ENCODE measurements at regions not wholly inside any gene's neighbourhood (a gene's known extent, or its start where the extent isn't known, plus 50 kb on each side); places are given as distances from the start of the nearest gene placed in this dataset.
"Not testable (repeated sequence)": the region's sequence is repeated elsewhere in the genome, so short reads cannot be mapped to it uniquely, and the experiment has no call there.

DNA sequence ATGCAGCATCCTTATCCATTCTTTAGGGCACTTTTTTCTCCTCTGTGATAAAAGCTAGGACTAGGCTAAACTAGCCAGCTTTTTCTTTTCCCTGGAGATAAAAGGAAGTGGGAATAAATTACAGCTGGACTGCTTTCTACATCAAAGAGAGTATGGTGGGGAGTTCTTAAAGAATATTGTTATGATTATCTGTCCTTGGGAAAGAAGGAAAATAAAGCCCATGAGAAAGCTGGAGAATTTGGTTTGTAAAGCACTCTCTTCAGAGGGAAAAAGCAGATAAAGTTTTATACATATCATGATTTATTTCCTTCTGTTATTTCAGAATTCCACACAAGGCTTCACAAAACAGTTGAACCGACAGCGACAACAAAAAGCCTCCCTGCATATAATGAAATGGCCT, 923.0 kb downstream of the DIPK2A start:
- intact Hi-C loops (cut with DNase I; ENCODE audit: low total_unique reads), result no loop called here
- WGBS, 2 donors, result 75 to 79% methylated on average over 2 of the region's 2 CpGs
- H3K4me3 ChIP-seq (ENCODE audit: low read depth, poor library complexity, severe bottlenecking), result no peak overlapping the region
- DNase-seq (ENCODE audit: low spot score in 2 of 2), result no peak
- TF ChIP-seq POLR2A (IDR thresholded peaks at IDR 0.05), result no peak
- TF ChIP-seq, protein P1, sequence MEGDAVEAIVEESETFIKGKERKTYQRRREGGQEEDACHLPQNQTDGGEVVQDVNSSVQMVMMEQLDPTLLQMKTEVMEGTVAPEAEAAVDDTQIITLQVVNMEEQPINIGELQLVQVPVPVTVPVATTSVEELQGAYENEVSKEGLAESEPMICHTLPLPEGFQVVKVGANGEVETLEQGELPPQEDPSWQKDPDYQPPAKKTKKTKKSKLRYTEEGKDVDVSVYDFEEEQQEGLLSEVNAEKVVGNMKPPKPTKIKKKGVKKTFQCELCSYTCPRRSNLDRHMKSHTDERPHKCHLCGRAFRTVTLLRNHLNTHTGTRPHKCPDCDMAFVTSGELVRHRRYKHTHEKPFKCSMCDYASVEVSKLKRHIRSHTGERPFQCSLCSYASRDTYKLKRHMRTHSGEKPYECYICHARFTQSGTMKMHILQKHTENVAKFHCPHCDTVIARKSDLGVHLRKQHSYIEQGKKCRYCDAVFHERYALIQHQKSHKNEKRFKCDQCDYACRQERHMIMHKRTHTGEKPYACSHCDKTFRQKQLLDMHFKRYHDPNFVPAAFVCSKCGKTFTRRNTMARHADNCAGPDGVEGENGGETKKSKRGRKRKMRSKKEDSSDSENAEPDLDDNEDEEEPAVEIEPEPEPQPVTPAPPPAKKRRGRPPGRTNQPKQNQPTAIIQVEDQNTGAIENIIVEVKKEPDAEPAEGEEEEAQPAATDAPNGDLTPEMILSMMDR (IDR thresholded peaks at IDR 0.05), result no peak

DNA sequence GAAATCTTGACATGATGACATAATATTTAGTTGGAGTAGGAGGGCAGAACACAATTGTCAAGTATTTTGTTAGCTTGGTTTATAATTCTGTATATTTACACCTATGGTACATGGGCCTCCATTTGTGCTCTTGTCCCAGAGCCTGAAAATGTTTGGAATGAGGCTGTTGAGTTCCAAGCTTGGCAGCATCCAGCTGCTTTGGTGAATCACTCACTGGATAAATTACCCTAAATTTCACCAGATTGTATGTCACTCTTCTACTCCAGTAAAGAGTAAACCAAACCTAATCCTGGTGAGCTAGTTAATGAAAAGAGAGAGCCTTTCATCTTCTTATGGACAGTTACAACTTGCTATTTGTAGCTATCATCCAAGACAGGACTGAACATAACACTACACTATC, 928.7 kb downstream of the DIPK2A start:
- no peak overlapping the region for H3K4me3 ChIP-seq (ENCODE audit: low read depth, poor library complexity, severe bottlenecking)
- TF ChIP-seq, protein P1 (IDR thresholded peaks at IDR 0.05), result no peak
- TF ChIP-seq POLR2A (IDR thresholded peaks at IDR 0.05), result no peak
- intact Hi-C loops (cut with DNase I; ENCODE audit: low total_unique reads), result no loop called here
- no peak for DNase-seq (ENCODE audit: low spot score in 2 of 2)

DNA sequence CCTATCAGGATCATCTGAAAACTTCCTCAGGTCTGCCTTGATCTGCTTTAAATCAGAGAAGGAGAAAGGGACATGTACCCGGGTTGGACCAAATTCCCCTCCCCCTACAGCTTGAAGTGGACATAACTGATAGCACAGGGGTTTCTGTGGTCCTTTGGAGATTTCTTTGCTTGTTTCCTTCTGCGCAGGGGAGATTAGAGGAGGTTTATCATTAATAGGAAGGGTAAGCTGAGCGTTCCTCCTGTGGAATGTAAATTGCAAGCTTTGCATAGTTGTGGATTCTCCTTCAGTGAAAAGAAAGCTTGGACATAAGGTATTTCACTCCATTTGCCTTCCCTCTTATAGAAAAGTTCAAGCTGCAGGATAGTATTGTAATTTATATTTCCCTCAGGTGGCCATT, 936.0 kb downstream of the DIPK2A start:
- H3K4me3 ChIP-seq (ENCODE audit: low read depth, poor library complexity, severe bottlenecking); DNase-seq (ENCODE audit: low spot score in 2 of 2): not testable (repeated sequence)
- WGBS, 2 donors, result 81 to 90% methylated on average over 3 of the region's 3 CpGs

DNA sequence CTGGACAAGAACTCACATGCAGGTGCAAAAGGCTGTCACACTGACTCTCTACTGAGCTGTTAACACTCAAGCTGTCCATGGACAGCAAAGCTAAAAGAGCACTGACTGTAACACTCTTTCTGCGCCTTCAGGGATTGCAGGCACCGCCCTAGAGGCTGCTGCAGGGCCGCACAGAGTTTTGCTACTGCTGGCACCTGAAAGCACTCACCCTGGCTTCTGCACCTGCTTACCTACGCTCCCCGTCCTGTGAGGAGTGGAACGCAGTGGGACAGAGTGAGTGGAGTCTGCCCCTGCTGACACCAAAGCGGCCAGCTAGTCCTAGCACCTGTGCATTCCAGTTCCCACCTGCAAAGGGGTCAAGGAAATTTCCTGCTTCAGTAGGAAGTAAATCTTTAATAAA, 941.3 kb downstream of the DIPK2A start:
- intact Hi-C loops (cut with DNase I; ENCODE audit: low total_unique reads), result no loop called here
- 87 to 93% methylated on average over 7 of the region's 7 CpGs for WGBS, 2 donors
- no peak overlapping the region for H3K4me3 ChIP-seq (ENCODE audit: low read depth, poor library complexity, severe bottlenecking)
- TF ChIP-seq, protein P1 (IDR thresholded peaks at IDR 0.05), result no peak
- TF ChIP-seq POLR2A (IDR thresholded peaks at IDR 0.05), result no peak
- DNase-seq (ENCODE audit: low spot score in 2 of 2), result no peak

More for the DNA sequence above, 936.0 kb downstream of the DIPK2A start:
- intact Hi-C loops (cut with DNase I; ENCODE audit: low total_unique reads), result not testable (repeated sequence)

DNA sequence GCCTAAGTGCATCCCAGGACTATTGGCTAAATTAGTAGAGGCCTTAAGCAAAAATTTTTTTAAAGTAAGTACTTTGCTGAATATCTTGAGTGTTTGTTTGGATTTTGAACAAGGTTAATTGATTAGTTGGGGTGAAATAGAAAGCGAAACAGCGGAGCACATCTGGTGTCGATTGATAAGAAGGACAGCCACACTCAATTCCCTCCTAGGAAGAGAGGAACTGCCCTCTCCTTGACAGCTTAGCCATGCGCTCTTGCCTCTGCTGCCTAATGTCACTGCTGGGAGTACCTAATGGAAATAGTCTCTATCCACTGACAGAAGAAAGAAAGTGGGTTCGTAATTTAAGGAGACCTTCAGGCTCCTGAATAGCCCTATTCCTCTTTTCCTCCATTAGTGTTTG, 943.6 kb downstream of the DIPK2A start:
- 90 to 94% methylated on average over 5 of the region's 5 CpGs for WGBS, 2 donors
- H3K4me3 ChIP-seq (ENCODE audit: low read depth, poor library complexity, severe bottlenecking), result no peak overlapping the region
- TF ChIP-seq, protein P1 (IDR thresholded peaks at IDR 0.05), result no peak
- no peak for TF ChIP-seq POLR2A (IDR thresholded peaks at IDR 0.05)
- DNase-seq (ENCODE audit: low spot score in 2 of 2), result no peak
- intact Hi-C loops (cut with DNase I; ENCODE audit: low total_unique reads), result no loop called here

DNA sequence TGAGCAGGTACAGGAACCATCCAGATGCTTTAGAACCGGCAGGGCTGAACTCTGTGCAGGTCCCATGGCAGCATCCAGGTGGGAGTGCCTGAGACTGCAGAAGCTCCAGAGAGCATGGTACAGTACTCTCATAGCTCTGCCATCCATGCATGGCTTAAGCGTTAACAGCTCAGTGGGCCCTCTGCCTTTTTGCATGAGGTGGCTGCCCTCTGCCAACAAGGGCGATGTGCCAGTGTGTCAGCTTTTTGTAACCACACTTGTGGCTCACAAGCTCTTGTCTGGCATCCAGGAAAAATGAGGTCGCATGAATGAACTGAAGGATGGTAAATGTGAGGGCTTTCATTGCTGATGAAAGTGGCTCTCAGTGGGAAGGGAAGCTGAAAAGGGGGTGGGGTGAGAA, 950.1 kb downstream of the DIPK2A start:
- TF ChIP-seq POLR2A (IDR thresholded peaks at IDR 0.05), result no peak
- TF ChIP-seq, protein P1 (IDR thresholded peaks at IDR 0.05), result no peak
- no peak for DNase-seq (ENCODE audit: low spot score in 2 of 2)
- 60 to 67% methylated on average over 4 of the region's 4 CpGs for WGBS, 2 donors
- H3K4me3 ChIP-seq (ENCODE audit: low read depth, poor library complexity, severe bottlenecking), result no peak overlapping the region
- intact Hi-C loops (cut with DNase I; ENCODE audit: low total_unique reads), result no loop called here

All from lower leg skin (tissue), 4 donors.